ENCODE measurements at regions not wholly inside any gene's neighbourhood (a gene's known extent, or its start where the extent isn't known, plus 50 kb on each side); places are given as distances from the start of the nearest gene placed in this dataset.

DNA sequence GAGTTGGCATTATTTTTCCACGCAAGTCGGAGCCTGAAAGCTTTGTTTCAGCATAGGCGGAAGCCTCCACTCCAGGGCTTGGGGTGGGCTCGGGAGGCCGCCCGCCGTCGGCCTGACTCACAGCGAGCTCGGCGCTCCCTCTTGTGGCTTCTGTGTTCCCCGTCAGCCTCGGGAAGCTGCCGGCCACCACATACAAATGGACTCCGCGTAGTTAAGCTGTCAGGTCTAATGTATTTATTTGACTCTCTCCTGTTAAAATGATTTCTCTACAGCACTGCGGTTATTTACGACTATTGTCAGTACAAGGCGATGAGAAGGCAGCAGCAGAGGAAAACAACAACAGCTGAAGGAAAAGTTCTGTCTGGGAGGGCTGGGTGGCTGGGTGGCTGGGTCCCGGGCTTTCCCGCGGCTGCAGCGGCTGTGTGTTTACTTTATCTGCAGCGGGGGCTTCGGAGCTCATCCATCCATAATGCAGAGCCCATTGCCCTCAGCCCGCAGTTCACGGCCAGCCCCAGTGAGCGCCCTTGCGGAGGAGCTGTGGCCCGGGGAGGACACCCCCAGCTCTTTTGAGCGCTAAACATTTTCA, 375.7 kb upstream of the CAMK1G start:
- DNase-seq, result peak; percentile 21

- no peak for DNase-seq
Observed at GRCh38 chr1:209208648-209209047, 374.9 kb upstream of the CAMK1G start.

DNA sequence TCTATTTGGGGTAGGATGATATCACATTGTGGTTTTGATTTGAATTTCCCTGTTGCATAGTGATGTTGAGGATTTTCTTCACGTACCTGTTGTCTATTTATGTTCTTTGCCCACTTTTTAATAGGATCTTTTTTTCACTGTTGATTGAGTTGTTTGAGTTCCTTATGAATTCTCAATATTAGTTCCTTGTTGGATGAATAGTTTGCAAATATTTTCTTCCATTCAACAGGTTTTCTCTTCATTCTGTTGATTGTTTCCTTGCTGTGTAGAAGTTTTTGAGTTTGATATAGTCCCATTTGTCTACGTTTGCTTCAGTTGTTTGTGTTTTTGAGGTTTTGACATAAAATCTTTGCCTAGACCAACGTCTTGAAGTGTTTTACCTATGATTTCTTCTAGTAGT, 369.5 kb upstream of the CAMK1G start:
- DNase-seq, result no peak

GRCh38 chr1:209215826-209216225, 367.7 kb upstream of the CAMK1G start:
- no peak for DNase-seq

DNA sequence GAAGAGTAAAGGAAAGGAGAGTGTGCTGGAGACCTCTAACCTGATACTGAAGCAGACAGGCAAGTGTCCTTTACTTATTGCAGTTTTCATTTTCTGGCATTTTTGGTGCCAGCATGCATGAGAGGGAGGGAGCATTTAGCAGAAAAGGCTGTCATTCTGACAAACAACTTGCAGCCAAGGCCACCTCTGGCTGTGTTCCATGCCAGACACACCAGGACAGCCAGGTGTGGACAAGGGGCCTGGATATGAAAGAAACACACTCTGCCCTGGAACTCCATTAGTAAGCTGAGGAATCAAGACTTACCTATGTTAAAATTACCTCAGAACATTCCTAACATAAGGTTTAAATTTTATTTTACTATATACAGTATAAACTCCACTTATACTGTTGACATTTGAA, 365.4 kb upstream of the CAMK1G start:
- DNase-seq, result no peak

DNA sequence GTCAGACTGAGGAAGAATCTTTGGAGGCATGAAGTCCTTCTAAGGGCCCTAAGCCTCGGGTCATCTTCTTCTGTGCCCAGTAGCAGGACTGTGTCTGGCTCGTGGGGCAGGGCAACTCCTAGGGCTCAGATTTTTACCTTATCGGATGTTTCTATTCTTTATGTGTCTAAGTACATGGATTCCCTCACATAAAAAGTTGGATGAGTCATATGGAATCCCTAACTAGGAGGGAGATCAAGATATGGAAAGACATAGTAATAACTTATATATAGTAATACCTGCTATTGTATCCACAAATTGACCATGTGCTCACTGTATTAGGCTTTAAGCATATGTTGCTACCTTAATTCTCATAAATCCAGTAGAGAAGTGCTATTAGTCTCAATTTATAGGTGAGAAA, 364.5 kb upstream of the CAMK1G start:
- DNase-seq, result no peak

DNA sequence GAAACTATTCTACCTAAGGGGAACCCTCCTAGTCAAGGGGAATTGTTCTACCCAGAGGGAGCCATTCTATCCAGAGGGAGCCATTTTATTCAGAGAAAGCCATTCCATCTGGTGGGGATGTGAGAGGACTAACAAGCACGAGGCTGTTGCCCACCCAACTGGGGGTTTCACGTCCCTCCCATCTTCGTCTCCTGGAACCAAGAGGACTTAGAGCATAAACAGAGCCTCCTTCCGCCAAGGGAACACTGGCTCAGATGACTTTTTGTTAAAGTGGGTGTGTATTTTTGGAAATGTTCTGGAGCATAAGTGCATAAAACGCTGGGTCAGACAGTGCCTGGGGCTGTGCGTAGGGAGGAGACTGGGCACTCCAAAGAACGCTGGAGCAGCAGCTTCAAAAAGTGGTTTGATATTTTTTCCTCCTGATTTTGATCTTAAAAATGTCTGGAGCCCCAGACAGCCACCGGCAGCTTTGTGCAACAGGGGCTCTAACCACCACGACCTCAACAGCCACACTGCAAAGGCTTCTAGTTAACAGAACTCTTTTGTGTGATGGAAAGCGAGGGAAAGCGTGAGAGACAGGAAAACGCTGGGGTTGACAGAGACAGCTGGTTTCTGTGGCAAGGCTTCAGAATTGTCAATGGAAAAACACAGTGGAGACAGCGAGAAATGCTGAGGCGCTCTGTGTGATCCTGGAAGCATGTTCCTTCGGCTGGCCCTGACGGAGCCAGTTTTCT, 363.6 kb upstream of the CAMK1G start:
- DNase-seq, result no peak

- DNase-seq, result no peak
Observed at GRCh38 chr1:209222826-209223225, 360.7 kb upstream of the CAMK1G start.

DNA sequence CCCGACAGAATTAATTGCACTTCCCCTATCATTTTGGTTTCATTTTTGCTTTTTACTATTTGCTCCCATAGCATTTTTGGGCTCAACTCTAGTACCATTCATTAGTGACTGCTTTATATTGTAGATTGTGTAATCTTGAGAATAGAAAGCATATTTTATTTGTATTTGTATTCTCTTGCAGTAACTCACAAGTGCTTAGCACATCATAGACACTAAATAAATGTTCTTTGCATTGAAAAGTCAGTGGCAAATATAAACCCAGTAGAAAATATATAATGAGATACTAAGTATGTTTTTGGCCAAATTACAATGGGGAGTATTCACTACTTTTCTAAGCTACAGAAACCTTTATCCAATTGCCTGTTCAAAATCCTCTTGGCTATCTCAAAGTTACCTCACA, 359.7 kb upstream of the CAMK1G start:
- no peak for DNase-seq

GRCh38 chr1:209224886-209225285, 358.6 kb upstream of the CAMK1G start:
- no peak for DNase-seq

DNA sequence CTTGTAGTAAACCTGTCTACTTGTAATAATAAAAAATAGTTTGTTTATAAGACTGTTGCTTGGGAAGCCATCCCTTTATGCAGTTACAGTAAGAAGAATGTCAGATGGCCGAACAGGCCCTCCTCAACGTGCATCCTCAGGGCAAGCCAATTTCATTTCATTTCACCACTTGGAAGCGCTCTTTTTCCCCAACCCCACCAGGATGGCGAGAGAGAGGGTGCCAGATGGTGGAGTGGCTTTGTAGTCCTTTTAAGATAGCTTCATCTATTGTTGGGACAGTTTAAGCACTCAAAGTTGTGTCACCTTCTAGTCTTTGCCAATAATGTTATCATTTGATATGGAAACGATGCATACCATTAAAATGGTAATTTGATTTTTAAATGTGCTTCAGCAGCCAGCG, 356.3 kb upstream of the CAMK1G start:
- no peak for DNase-seq

- no peak for DNase-seq
Observed at GRCh38 chr1:209227941-209228340, 355.6 kb upstream of the CAMK1G start.

DNA sequence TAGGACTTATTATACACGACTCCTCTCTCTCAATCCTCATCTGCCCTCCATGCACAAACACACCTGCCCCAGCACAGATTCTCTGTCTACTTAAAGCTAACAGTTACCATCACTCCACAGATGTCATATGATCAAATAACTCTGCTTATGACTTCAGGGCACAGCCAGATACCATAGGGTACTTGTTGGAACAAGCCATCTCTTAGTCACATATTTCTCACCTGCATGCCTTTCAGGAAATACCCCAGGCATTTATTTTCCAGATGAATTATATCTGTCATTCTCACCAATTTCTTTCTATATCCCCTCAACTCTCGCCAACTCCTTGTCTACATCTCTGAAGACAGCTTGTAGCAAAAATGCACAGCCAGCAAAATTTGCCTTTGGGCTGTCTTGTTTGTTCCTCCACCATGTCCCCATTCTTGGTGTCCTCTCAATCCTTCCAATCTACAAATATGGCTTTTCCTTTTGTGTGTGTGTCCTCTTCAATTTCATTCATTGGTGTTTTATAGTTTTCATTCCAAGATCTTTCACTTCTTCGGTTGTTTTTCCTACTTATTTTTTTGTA, 353.9 kb upstream of the CAMK1G start:
- DNase-seq, result no peak

DNA sequence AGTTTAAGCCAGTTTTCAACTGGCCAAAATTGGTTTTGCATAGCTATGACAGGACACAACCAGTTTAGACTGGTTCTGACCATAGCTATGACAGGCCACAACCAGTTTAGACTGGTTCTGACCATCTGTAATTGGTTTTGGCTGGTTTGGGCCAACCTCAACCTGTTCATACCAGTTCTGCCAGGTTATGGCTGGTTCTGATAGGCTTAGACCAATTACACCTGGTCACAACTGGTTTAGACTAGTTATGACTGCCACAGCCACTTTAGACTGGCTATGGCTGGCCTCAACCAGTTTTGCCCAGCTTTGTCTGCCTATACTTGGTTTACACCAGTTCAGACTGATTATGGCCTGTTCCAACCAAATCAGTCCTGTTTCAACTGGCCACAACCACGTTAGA, 353.2 kb upstream of the CAMK1G start:
- DNase-seq, result no peak

- DNase-seq, result no peak
Observed at GRCh38 chr1:209231476-209232156, 351.9 kb upstream of the CAMK1G start.

DNA sequence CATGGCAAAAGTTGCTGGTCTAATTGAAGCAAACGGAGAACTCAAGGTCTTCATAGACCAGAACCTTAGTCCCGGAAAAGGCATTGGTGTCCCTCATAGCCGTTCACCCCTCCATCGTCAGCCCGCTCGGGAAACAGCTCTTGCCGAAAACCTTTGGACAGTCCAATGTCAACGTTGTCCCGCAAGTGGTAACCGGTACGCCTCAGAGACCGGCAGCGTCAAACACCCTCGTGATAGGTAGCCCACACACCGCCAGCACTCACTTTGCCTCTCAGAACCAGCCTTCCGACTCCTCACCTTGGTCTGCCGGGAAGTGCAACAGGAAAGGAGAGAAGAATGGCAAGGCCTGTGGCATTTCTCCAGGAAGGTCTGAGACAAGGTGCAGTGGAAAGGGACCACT, 351.3 kb upstream of the CAMK1G start:
- no peak for DNase-seq

DNA sequence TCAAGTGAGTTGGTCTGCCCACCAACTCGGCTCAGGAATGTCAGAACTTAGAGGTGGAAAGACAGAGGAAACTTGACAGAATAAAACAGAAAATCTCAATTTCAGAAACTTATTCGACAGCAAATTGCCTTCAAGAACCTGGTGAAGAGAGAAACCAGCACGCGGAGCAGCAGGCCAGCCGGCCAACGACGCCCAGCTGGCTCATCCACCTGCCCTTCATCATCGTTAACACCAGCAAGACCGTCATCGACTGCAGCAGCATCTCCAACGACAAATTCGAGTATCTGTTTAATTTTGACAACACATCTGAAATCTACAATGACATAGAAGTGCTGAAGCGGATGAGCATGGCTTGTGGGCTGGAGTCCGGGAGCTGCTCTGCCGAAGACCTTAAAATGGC, 350.8 kb upstream of the CAMK1G start:
- no peak for DNase-seq

GRCh38 chr1:209235166-209235565, 348.3 kb upstream of the CAMK1G start:
- DNase-seq, result no peak

DNA sequence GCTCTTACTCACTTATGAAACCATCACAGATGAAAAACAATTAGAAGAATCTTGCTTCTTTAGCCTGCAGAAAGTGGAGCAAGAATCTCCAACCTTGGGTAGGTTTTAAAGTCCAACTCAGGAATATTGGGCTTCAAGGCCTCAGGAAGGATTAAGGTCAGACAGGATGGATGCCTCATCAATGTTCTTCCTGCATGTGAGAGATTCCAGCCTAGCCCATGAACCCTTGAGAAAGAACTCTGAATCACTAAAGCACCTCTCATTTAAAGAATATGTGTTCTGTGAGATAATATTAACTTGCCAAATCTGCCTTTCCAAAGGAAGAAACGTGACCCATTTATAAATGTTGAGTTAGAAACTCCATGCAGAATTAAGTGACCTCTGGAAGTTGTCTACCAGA, 345.2 kb upstream of the CAMK1G start:
- DNase-seq, result no peak

GRCh38 chr1:209240351-209240750, 343.2 kb upstream of the CAMK1G start:
- DNase-seq, result no peak

- no peak for DNase-seq
Observed at GRCh38 chr1:209241487-209241886, 342.0 kb upstream of the CAMK1G start.

- peak; percentile 65 for DNase-seq
Observed at GRCh38 chr1:209248649-209249279, 334.8 kb upstream of the CAMK1G start.

DNA sequence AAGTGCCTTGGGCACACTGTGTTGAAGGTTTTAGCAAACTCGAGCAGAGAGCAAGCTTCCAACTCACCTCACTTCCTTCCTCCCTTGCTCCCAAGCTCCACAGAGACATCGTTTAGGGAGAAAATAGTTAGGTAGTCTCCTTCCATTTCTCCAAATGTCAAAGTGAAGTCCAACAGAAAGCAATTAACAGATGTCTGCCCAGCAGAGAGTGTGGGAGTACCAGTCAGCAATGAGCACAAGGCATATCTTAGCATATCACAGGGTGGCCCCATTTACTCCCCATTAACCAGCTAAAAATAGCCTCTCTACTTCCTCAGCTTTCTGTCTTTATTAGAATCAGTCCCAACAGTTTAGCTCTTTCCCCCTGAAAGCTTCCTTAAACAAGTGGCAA, 334.2 kb upstream of the CAMK1G start:
- no peak for DNase-seq
